ENCODE measurements at regions not wholly inside any gene's neighbourhood (a gene's known extent, or its start where the extent isn't known, plus 50 kb on each side); places are given as distances from the start of the nearest gene placed in this dataset.

- Histone ChIP-seq H3K27me3 (no peaks in the 10 kb centered on the region), H3K4me1 (no peaks in the 10 kb centered on the region), H3K36me3 (no peaks in the 10 kb centered on the region), H3K9me3 (no peaks in the 10 kb centered on the region), H3K4me3 (no peak overlapping the region), H3K27ac (no peak overlapping the region)
- no peak for DNase-seq (ENCODE audit: low spot score in 2 of 2)
- no peak for TF ChIP-seq CTCF (IDR thresholded peaks at IDR 0.05)
- intact Hi-C loops (cut with DNase I) = no loop called here
Measured at GRCh38 chr15:69648775-69649735, 196.4 kb downstream of the RPLP1 start.

GRCh38 chr15:69652293-69652692, 199.7 kb downstream of the RPLP1 start:
- TF ChIP-seq CTCF (IDR thresholded peaks at IDR 0.05) = no peak

GRCh38 chr15:69652751-69653305, 200.2 kb downstream of the RPLP1 start:
- Histone ChIP-seq H3K27ac (no peak overlapping the region), H3K27me3 (no peaks in the 10 kb centered on the region), H3K9me3 (no peaks in the 10 kb centered on the region), H3K4me1 (no peaks in the 10 kb centered on the region), H3K4me3 (no peak overlapping the region), H3K36me3 (no peaks in the 10 kb centered on the region)
- intact Hi-C loops (cut with DNase I) = loop anchor here (2.0 to 5.0 kb wide), 3 partner anchors 78 to 176 kb away; no protein-coding TSS in a partner anchor
- peak in 1 of 2 donors; percentile 65 for DNase-seq (ENCODE audit: low spot score in 2 of 2)
- TF ChIP-seq CTCF (IDR thresholded peaks at IDR 0.05) = peak; percentile 19 to 68 (median 53)

More at GRCh38 chr15:69652293-69652692, 199.7 kb downstream of the RPLP1 start:
- Histone ChIP-seq H3K4me1 (no peaks in the 10 kb centered on the region), H3K9me3 (no peaks in the 10 kb centered on the region), H3K27me3 (no peaks in the 10 kb centered on the region), H3K36me3 (no peaks in the 10 kb centered on the region), H3K4me3 (no peak overlapping the region), H3K27ac (no peak overlapping the region)
- intact Hi-C loops (cut with DNase I) = loop anchor here (2.0 to 5.0 kb wide), 3 partner anchors 77 to 175 kb away; no protein-coding TSS in a partner anchor
- DNase-seq (ENCODE audit: low spot score in 2 of 2) = no peak

GRCh38 chr15:69653306-69653705, 200.7 kb downstream of the RPLP1 start:
- no peaks in the 10 kb centered on the region for H3K36me3 ChIP-seq
- H3K27ac ChIP-seq = no peak overlapping the region
- H3K27me3 ChIP-seq = no peaks in the 10 kb centered on the region
- H3K4me1 ChIP-seq = no peaks in the 10 kb centered on the region
- no peaks in the 10 kb centered on the region for H3K9me3 ChIP-seq
- TF ChIP-seq CTCF (IDR thresholded peaks at IDR 0.05) = no peak
- H3K4me3 ChIP-seq = no peak overlapping the region
- DNase-seq (ENCODE audit: low spot score in 2 of 2) = peak in 1 of 2 donors; percentile 33
- intact Hi-C loops (cut with DNase I) = loop anchor here (2.0 to 5.0 kb wide), 3 partner anchors 79 to 176 kb away; no protein-coding TSS in a partner anchor

GRCh38 chr15:69653846-69654245, 201.2 kb downstream of the RPLP1 start:
- H3K27ac ChIP-seq = no peak overlapping the region
- no peak for TF ChIP-seq CTCF (IDR thresholded peaks at IDR 0.05)
- intact Hi-C loops (cut with DNase I) = loop anchor here (2.0 to 5.0 kb wide), 3 partner anchors 79 to 177 kb away; no protein-coding TSS in a partner anchor
- H3K27me3 ChIP-seq = no peaks in the 10 kb centered on the region
- H3K36me3 ChIP-seq = no peaks in the 10 kb centered on the region
- H3K4me1 ChIP-seq = no peaks in the 10 kb centered on the region
- no peaks in the 10 kb centered on the region for H3K9me3 ChIP-seq
- no peak overlapping the region for H3K4me3 ChIP-seq
- DNase-seq (ENCODE audit: low spot score in 2 of 2) = peak in 1 of 2 donors; percentile 7
